PC-9 (cell line): ENCODE measurements at regions not wholly inside any gene's neighbourhood (a gene's known extent, or its start where the extent isn't known, plus 50 kb on each side); places are given as distances from the start of the nearest gene placed in this dataset.

Source experiments
- EZH2 ChIP-seq: fragments of 200-600 bp; sonication (generic); IDR thresholded peaks from 2 replicates; pipeline ENCODE4 v1.8.0; 2017; ENCODE audit warnings: antibody characterized with exemption, low read depth
- TF ChIP-seq, protein P1 (sequence below): fragments of 200-600 bp; sonication (generic); conservative IDR thresholded peaks from 2 replicates; pipeline ENCODE4 v1.6.1; 2017; ENCODE audit warnings: mixed run types, antibody characterized with exemption, mild to moderate bottlenecking, moderate library complexity

DNA sequence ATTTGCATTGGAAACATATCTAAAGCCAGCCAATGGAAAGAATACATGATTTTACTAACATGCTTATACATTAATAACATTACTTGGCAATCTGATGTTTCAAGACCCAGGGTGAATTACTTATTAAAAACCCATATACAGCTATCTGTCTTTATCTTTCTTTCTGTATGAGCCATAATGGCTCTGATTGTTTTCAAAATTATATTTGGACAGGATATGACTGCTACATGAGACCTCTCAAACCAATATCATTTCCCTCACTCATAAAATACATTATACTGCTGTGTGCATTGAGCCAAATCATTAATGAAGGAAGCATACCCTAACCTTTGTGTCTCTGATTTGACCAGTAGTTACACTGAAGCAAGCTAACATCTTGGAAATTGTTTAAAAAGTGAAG, 205.9 kb upstream of the DPYD start:
- TF ChIP-seq, protein P1, sequence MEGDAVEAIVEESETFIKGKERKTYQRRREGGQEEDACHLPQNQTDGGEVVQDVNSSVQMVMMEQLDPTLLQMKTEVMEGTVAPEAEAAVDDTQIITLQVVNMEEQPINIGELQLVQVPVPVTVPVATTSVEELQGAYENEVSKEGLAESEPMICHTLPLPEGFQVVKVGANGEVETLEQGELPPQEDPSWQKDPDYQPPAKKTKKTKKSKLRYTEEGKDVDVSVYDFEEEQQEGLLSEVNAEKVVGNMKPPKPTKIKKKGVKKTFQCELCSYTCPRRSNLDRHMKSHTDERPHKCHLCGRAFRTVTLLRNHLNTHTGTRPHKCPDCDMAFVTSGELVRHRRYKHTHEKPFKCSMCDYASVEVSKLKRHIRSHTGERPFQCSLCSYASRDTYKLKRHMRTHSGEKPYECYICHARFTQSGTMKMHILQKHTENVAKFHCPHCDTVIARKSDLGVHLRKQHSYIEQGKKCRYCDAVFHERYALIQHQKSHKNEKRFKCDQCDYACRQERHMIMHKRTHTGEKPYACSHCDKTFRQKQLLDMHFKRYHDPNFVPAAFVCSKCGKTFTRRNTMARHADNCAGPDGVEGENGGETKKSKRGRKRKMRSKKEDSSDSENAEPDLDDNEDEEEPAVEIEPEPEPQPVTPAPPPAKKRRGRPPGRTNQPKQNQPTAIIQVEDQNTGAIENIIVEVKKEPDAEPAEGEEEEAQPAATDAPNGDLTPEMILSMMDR: no peak
- TF ChIP-seq EZH2: no peak
